NCI-H1436 (cell line): ENCODE measurements at regions not wholly inside any gene's neighbourhood (a gene's known extent, or its start where the extent isn't known, plus 50 kb on each side); places are given as distances from the start of the nearest gene placed in this dataset.

Experiments used
- DNase-seq: peaks from one replicate; lab custom pipeline; 2025; lab: John Stamatoyannopoulos, UW

GRCh38 chr6:10465629-10466499 is 51.0 kb upstream of the TFAP2A start:
- DNase-seq = peak; percentile 29
